ENCODE measurements at regions not wholly inside any gene's neighbourhood (a gene's known extent, or its start where the extent isn't known, plus 50 kb on each side); places are given as distances from the start of the nearest gene placed in this dataset.

- WGBS: 97% methylated on average over 8 of the region's 8 CpGs
- H3K9me3 ChIP-seq (ENCODE audit: control insufficient read depth in 4 of 4, low read length in 3 of 4): no peaks in the 10 kb centered on the region
- H3K4me1 ChIP-seq (ENCODE audit: control insufficient read depth in 4 of 4, insufficient read depth in 4 of 4, low read length in 3 of 4): no peaks in the 10 kb centered on the region
- TF ChIP-seq HNF4A (conservative IDR thresholded peaks at IDR 0.05) (no peak), ATF3 (IDR thresholded peaks at IDR 0.05) (no peak), MAX (IDR thresholded peaks at IDR 0.05) (no peak), RAD21 (IDR thresholded peaks at IDR 0.05) (no peak), CTCF (IDR thresholded peaks at IDR 0.05; ENCODE audit: low read depth, low read length, missing input control) (no peak), HNF4G (IDR thresholded peaks at IDR 0.05) (no peak), JUND (IDR thresholded peaks at IDR 0.05) (no peak), FOXA2 (IDR thresholded peaks at IDR 0.05) (no peak), NR2F2 (IDR thresholded peaks at IDR 0.05) (no peak), FOXA1 (IDR thresholded peaks at IDR 0.05) (no peak), RXRA (IDR thresholded peaks at IDR 0.05) (no peak)
- TF ChIP-seq, protein P1, sequence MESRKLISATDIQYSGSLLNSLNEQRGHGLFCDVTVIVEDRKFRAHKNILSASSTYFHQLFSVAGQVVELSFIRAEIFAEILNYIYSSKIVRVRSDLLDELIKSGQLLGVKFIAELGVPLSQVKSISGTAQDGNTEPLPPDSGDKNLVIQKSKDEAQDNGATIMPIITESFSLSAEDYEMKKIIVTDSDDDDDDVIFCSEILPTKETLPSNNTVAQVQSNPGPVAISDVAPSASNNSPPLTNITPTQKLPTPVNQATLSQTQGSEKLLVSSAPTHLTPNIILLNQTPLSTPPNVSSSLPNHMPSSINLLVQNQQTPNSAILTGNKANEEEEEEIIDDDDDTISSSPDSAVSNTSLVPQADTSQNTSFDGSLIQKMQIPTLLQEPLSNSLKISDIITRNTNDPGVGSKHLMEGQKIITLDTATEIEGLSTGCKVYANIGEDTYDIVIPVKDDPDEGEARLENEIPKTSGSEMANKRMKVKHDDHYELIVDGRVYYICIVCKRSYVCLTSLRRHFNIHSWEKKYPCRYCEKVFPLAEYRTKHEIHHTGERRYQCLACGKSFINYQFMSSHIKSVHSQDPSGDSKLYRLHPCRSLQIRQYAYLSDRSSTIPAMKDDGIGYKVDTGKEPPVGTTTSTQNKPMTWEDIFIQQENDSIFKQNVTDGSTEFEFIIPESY (IDR thresholded peaks at IDR 0.05): no peak
- no peaks in the 10 kb centered on the region for H3K36me3 ChIP-seq (ENCODE audit: control insufficient read depth in 4 of 4, insufficient read depth in 3 of 4, low read depth in 1 of 4, low read length in 3 of 4)
- H3K27ac ChIP-seq (ENCODE audit: low read depth in 1 of 2, low read length in 2 of 2): no peak overlapping the region
- no peak for DNase-seq (ENCODE audit: low spot score)
- no peaks in the 10 kb centered on the region for H3K27me3 ChIP-seq (ENCODE audit: control insufficient read depth in 4 of 4, insufficient read depth in 4 of 4, low read length in 3 of 4)
- H3K4me3 ChIP-seq (ENCODE audit: low read depth in 1 of 3, low read length in 3 of 3): no peak overlapping the region
- H3K9ac ChIP-seq (ENCODE audit: low read depth in 1 of 2, low read length in 2 of 2): no peak overlapping the region
Observed at GRCh38 chr13:30123575-30123974, 183.8 kb downstream of the KATNAL1 start.

DNA sequence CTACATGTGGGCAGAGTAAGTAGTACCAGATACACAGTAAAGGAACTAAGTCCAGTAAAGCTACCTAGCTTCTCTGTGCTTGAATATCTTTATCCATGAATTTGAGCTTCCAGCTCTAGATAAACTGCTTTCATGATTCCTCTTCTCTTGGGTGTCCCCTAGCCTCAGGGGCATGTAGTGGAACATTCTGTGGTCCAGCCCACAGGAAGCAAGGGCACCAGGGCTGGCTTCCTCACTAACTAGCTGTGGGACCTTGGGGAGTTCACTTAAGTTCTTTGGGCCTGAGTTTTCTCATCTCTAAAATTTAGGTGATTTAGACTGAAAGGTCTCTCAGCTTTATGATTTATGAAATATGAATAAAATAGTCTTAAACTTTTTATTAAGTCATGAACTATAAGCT, 185.7 kb downstream of the KATNAL1 start:
- DNase-seq (ENCODE audit: low spot score): no peak
- H3K27ac ChIP-seq (ENCODE audit: low read depth in 1 of 2, low read length in 2 of 2): no peak overlapping the region
- no peaks in the 10 kb centered on the region for H3K9me3 ChIP-seq (ENCODE audit: control insufficient read depth in 4 of 4, low read length in 3 of 4)
- H3K27me3 ChIP-seq (ENCODE audit: control insufficient read depth in 4 of 4, insufficient read depth in 4 of 4, low read length in 3 of 4): no peaks in the 10 kb centered on the region
- H3K36me3 ChIP-seq (ENCODE audit: control insufficient read depth in 4 of 4, insufficient read depth in 3 of 4, low read depth in 1 of 4, low read length in 3 of 4): no peaks in the 10 kb centered on the region
- no peak overlapping the region for H3K9ac ChIP-seq (ENCODE audit: low read depth in 1 of 2, low read length in 2 of 2)
- no peak overlapping the region for H3K4me3 ChIP-seq (ENCODE audit: low read depth in 1 of 3, low read length in 3 of 3)
- TF ChIP-seq, protein P2, sequence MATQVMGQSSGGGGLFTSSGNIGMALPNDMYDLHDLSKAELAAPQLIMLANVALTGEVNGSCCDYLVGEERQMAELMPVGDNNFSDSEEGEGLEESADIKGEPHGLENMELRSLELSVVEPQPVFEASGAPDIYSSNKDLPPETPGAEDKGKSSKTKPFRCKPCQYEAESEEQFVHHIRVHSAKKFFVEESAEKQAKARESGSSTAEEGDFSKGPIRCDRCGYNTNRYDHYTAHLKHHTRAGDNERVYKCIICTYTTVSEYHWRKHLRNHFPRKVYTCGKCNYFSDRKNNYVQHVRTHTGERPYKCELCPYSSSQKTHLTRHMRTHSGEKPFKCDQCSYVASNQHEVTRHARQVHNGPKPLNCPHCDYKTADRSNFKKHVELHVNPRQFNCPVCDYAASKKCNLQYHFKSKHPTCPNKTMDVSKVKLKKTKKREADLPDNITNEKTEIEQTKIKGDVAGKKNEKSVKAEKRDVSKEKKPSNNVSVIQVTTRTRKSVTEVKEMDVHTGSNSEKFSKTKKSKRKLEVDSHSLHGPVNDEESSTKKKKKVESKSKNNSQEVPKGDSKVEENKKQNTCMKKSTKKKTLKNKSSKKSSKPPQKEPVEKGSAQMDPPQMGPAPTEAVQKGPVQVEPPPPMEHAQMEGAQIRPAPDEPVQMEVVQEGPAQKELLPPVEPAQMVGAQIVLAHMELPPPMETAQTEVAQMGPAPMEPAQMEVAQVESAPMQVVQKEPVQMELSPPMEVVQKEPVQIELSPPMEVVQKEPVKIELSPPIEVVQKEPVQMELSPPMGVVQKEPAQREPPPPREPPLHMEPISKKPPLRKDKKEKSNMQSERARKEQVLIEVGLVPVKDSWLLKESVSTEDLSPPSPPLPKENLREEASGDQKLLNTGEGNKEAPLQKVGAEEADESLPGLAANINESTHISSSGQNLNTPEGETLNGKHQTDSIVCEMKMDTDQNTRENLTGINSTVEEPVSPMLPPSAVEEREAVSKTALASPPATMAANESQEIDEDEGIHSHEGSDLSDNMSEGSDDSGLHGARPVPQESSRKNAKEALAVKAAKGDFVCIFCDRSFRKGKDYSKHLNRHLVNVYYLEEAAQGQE (IDR thresholded peaks at IDR 0.05): no peak
- H3K4me1 ChIP-seq (ENCODE audit: control insufficient read depth in 4 of 4, insufficient read depth in 4 of 4, low read length in 3 of 4): no peaks in the 10 kb centered on the region

Data from liver (tissue), 8 donors.